ENCODE measurements at regions not wholly inside any gene's neighbourhood (a gene's known extent, or its start where the extent isn't known, plus 50 kb on each side); places are given as distances from the start of the nearest gene placed in this dataset.
"Not testable (repeated sequence)": the region's sequence is repeated elsewhere in the genome, so short reads cannot be mapped to it uniquely, and the experiment has no call there.

DNA sequence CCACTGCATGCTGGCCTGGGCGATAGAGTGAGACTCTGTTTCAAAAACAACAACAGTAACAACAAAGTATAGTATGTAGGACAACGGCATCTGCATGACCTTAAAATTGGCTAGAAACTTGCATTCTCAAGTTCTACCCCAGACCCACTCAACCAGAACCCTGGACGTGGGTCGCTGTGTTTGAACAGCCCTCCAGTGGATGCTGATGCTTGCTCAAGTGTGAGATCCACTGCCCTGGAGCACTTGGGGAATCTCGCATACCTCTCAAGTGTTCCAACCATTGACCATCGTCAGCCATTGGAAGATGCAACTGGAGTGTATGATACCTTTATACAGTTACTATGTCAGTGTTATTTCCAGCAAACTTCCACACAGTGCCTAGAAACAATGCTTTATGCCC is 435.9 kb downstream of the DCDC2C start:
- no peak for DNase-seq (ENCODE audit: low spot score)

DNA sequence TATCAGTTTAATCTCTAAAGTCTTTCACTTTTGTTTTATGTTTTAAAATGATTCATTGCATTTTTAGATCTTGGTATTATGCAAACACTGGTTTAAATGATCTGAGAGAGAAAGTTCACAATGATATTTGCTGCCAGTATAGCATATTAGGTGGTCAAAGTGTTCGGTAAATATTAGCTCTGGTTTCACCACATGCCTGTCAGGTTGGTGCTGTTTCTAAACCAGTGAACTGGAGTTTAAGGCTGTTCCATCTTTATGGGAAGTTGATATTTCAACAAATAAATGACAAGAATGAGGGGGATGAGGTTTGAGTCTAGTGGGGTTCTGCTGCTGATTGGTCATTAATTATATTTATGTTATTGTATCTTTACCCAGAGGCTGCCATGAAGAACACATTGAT is 436.4 kb downstream of the DCDC2C start:
- no peak for DNase-seq (ENCODE audit: low spot score)

DNA sequence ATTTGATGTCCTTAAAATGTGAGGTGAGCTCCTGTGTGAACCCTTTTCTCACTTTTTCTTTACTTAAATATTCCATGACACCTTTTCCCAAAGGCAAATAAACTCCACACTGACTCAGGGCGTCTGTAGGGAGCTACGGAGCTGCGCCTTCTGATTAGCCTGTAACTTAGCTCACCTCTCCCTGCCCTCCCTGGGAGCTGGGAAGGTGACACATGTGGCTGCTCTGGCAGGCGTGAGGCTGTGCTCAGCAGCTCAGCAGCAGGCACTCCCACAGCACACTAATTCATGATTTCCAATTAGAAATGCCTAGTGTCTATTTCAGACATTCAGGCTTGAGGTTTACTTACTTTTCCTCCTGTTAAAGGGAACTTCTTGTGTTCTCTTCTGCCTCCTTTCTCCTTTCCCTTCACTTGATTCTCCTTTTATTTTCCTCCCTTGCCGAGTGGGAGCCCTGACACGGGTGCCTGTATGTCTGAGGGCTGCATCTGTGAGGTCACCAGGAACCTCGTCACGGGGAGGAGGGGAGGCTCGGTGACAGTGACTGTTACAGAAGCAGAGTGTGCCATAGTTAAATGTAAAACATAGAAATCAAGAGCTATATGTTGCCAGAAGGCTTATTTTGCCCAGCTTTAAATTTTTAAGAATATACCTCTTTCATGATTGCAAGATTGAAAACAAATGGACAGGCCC is 437.1 kb downstream of the DCDC2C start:
- no peak for DNase-seq (ENCODE audit: low spot score)

DNA sequence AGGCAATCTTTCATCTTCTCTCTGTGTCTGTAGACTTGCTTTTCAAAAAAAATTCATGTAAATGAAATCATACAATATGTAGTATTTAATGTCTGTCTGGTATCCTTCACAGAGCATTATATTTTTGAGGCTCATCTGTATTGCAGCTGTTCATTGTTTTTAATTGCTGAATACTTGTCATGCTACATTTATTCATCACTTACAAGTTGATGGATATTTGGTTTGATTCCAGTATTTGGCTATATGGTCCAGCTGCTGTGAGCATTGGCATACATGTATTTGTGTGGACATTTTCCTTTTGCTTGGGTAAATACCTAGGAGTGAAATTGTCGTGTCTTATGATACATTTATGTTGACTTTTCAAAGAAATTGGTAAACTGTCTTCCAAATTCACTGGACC is 441.4 kb downstream of the DCDC2C start:
- DNase-seq (ENCODE audit: low spot score), result no peak

DNA sequence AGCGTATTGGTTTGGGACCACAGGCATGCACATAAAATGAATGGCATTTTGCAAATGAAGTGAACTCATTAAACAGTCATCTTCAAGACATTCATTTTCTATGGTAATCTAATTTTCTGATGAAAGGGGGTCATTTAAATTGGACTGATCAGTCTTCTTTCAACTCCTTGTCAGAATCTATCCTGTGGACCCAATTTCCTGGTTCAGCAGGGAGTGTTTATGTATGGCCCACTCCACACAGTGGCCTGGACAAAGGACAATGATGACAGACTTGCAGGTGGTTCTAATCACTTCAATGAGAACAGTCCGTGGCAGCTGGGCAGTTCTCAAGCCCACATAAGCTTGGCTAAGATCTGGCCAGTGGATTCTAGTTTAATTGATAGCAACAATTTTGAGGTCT is 448.1 kb downstream of the DCDC2C start:
- DNase-seq (ENCODE audit: low spot score), result no peak

DNA sequence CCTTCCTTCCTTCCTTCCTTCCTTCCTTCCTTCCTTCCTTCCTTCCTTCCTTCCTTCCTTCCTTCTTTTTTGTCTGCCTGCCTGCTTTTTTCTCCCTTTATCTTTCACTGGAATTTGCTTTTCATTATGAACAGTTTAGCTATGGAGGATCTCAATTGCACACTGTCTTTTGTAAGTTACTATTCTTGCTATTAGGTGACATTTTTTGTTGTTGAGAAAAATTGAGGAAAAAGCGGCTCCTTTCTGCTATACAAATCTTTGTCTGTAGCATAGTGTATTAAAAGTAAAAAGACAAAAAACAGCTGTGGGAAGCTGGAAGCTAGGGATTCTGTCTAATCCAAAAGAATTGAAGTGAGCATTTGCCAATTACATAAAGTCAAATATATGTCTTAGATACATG is 448.7 kb downstream of the DCDC2C start:
- no peak for DNase-seq (ENCODE audit: low spot score)

DNA sequence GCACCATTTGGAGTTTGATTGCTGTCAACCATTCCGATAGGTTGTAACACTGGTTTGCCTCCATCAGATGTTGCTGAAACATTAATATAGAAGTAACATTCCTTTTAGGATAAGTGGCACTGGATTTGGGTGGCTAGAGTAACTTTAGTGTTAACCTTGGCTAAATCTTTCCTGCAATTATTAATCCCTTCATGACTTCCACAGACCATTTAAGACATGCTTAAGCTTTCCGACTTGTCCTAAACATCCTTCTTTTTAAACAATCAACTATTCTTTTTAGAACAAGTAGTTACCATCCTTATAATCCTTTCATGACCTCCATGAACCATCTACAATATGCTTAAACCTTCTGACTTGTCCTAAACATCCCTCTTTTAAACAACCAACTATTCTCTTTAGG is 465.5 kb downstream of the DCDC2C start:
- DNase-seq (ENCODE audit: low spot score), result no peak

DNA sequence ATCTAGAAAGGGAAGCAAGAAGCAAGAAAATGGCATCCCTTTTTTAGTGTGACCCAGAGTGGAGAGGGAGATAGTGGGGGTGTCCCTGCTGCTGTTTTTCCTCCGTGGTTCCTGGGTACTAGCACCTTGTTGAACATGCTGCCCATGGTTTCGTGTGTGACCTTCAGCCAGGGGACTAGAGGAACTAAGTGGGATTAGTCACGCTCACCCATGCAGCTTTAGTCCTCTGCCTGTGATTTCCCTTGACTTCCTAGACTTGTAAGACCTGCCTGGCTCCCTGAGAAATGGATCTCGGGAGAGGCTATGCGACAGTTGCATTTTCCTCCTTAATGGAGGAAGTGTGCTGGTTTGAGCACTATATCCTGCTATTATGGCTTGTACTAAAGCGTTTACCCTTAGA is 471.4 kb downstream of the DCDC2C start:
- DNase-seq (ENCODE audit: low spot score), result no peak

DNA sequence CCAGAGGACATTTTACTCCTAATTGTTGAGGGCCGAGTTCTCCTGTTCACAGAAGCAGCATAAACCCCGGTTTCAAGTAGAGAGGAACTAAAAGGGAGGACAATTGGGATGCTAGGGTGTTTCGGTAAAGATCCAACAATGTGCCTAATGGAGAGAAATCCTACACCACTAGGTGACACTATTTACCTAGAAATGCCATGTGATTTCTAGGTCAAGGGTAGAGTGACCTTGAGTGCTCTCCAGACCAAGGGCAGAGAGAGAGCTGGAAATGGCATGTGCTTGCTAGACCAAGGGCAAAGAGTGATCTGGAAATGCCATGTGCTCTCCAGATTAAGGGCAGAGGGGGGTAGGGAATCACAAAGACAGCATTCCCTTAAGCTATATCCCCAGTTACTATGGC is 472.0 kb downstream of the DCDC2C start:
- no peak for DNase-seq (ENCODE audit: low spot score)

DNA sequence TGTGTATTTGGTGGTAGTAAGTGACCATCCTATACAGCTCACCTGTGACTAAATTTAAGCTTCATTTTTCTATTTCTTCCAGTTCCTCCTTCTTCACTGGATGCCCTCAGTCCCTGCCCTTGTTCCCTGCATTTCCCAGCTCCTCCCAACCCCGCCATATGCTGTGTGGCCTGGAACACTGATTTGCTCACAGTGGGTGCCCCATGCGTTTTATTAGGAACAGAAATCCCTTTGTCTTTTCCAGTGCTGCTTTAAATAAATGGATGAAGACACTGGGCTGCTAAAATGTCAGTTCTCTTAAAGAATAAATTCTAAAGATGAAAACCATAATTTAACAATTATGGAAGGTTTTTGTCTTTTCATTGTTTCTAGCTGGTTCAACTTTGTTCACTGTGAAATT is 477.3 kb downstream of the DCDC2C start:
- no peak for DNase-seq (ENCODE audit: low spot score)

DNA sequence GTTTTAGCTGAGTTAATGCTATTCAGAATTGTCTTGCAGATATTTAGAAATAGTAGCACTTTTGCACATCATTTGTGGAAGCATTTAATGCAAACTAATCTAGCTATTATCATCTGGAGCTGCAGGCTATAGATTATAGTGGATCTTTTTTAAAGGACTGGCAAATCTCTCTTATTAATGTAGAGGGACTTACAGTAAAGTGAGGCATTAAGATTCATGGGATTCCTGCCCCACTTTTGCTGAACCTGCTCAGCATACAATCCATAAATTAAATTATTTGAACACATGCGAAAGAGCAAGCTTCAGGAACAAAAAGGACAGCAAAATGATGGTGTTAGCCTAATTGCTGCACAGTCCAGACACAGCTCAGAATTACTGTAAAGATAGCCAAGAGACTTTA is 477.7 kb downstream of the DCDC2C start:
- no peak for DNase-seq (ENCODE audit: low spot score)

DNA sequence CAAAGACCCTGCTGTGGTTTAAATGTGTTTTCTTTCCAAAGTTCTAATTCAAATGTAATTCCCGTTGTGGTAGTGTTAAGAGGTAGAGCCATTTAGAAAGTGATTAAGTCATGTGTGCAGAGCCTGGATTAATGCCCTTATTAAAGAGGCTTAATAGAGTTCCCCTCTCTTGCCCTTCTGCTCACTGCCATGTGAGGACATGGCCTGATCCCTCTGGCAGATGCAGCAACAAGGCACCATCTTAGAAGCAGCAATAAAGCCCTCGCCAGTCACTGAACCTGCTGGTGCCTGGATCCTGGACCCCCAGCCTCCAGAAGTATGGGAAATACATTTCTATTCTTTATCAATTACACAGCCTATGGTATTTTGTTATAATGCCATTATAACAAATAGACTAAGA is 485.2 kb downstream of the DCDC2C start:
- no peak for DNase-seq (ENCODE audit: low spot score)

DNA sequence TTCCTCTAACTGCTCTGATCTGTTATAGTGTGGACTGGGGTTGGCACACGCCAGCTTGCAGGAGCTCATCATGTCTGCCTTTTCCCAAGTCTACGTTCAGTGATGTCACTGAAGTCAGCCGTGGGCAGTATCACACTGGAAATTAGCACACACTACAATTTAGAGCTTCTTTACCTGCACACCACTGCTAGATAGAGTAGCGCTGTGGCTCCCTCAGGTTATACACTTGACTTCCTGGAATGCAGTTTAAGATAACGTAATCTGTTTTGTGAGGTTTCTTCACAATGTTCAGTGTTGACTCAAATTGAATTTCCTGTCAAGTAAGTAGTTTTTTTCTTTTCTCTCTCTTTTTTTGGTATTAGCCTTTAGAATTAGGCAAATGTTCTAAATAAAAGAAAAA is 487.2 kb downstream of the DCDC2C start:
- no peak for DNase-seq (ENCODE audit: low spot score)

DNA sequence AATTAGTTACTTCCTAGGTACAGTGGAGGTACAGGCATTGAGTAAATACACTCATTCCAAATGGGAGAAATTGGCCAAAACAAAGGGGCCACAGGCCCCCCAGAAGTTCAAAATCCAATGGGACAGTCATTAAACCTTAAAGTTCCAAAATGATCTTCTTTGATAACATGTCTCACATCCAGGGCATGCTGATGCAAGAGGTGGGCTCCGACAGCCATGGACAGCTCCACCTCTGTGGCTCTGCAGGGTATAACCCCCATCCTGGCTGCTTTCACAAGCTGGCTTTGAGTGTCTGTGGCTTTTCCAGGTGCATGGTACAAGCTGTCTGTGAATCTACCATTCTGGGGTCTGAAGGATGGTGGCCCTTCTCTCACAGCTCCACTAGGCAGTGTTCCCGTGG is 488.7 kb downstream of the DCDC2C start:
- no peak for DNase-seq (ENCODE audit: low spot score)

DNA sequence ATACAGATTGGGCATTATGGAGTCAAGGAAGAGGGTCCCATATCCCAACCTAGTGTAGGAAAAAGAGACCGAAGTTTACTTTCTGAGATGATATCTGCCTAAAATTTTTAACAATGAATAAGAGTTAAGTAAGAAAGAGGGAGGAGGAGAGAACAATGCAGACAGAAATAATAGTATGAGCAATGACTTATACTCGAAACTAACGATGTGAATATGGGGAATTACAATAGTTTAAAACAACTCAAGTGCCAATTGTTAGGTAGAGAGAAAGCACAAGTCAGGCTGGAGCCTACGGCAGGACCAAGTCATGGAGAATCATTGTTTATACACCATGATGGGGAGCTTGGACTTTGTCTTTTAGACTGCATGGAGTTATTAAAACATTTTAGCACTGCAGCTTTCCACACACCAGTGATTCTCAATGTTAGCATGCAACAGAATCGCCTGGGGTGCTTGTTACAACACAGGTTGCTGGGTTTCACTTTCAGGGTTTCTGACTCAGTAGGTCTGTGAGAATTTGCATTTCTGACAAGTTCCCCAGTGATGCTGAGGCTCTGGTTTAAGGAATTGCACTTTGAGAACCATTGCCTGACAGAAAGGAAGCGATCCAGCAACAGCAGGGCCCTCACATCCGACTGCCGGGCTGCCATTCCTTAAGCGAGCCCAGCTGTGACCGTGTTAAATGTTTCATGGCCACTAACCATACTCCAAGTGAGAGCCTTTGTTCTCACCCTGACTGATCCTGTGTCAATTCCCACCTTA is 511.2 kb downstream of the DCDC2C start:
- DNase-seq (ENCODE audit: low spot score), result no peak

DNA sequence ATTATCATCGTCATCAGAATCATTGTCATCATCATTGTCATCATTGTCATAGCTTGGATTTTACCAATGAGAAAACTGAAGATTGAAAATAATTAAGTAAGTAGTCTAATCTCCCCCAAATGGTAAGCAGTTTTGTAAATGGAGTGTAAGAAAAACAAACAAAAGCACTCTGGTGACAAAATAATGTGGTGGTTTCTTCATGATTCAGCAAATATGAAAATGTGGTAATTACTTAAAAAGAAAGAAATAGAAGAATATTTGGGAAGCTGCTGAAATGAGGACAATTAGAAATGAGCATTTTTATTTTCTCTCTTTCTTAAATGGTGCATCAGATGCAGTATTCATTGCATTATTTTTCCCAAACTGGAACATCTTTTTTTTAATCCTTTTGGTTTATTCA is 514.4 kb downstream of the DCDC2C start:
- no peak for DNase-seq (ENCODE audit: low spot score)

DNA sequence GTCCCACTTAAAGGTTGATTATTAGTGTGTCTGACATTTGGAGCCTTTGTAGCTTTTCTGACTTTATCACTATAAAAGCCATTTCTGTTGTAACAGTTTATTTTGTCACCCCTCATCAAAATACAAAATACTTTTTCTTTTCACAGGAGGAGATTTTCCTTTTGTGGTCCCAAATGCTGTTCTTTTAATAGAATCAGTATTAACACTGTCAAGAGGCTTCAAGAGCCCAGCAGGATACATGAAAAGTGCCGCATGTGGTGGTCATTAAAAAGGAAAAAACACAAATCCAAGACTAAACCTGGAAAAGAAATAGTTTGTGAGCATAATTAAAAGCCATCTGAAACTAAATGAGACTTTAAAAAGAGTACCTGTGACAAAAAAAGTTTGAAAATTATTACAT is 515.7 kb downstream of the DCDC2C start:
- no peak for DNase-seq (ENCODE audit: low spot score)

DNA sequence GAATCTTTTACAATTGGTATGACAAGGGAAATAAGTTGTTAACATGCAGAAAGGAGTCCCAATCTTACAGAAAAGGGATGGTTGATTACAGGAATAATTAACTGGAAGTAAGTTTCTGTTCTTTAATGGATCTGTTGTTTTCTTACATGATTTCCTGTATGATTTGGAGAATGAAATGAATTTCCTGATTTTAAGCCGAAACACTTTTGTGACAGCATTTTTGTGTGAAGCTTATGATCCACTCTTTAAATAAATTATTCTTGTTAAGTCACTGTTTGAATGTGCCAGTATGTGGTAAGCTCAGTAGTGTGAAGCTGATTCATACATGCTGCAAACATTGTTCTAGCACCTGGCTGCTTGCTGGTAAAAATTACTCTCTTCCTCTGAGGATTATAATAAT is 516.2 kb downstream of the DCDC2C start:
- no peak for DNase-seq (ENCODE audit: low spot score)

DNA sequence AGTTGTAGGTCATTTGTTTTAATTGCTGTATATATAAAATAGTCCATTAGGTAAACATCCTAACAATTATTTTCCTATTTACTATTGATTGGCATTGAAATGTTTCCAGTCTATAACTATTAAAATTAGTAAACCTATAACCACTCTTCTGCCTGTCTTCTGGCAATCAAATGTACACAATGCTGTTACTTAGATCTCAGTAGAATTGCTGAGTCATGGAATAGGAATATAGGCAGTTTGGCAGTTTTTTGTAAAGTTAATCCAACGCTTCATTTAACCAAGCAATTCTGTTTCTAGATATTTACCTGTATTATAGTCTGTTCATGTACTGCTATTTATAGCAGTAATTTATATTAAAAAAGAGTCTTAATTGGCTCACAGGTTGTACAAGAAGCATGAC is 518.1 kb downstream of the DCDC2C start:
- DNase-seq (ENCODE audit: low spot score), result no peak

DNA sequence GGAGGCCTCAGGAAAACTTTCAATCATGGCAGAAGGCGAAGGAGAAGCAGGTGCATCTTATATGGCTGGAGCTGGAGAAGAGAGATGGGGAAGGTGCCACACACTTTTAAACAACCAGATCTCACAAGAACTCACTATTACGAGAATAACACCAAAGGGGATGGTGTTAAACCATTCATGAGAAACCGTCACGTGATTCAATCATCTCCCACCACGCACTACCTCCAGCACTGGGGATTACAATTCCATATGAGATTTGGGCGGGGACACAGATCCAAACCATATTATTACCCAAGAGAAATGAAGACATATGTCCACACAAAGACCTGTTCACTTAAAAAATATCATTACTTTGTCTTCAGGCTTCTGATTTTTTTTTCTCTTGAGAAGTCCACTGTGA is 518.5 kb downstream of the DCDC2C start:
- no peak for DNase-seq (ENCODE audit: low spot score)

DNA sequence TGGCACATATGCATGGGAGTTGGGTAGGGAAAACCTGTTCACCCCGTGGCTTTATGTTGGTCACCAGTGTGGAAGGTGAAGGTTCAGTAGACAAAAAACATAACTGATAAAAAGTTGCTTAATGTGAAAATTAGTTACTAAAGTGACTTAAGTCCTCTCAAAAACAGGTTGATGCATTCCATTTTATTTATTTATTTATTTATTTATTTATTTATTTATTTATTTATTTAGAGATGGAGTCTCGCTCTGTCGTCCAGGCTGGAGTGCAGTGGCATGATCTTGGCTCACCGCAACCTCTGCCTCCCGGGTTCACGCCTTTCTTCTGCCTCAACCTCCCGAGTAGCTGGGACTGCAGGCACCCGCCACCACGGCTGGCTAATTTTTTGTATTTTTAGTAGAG is 541.0 kb downstream of the DCDC2C start:
- not testable (repeated sequence) for DNase-seq (ENCODE audit: low spot score)

DNA sequence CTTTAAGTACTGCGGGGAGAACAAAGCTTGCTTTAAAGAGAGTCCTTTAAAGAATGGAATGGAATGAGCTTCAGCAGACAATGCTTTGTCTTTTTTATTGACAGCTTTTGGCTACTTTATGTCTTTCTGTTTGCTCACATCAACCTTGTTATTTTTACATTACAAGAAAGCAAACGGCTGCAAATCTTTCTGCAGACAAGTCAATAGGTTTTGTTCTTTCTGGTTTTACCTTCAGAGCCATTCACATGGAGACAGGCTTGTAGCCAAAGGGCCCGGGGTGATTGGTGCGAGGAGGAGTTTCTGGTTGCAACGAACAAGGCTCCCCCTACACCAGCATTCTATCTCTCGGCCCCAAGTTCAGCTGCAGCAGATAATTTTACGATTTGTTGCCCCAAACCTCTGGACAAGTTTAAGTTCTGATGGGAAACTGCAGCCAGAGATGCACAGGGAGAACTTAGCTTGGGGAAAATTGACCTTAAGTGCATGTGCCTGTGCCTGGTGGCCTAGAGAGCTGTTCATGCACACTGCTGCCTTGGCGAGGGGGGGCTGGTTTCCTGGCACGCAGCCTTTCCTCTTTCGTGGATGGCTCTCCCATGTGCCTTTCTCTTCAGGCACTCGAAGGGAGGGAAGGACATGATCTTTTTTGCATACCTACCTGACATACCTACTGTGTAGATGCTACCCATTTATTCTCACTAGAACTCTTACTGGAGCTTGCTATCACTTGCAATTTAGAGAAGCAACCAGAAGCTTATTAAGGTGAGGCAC is 543.2 kb downstream of the DCDC2C start:
- DNase-seq (ENCODE audit: low spot score), result no peak

DNA sequence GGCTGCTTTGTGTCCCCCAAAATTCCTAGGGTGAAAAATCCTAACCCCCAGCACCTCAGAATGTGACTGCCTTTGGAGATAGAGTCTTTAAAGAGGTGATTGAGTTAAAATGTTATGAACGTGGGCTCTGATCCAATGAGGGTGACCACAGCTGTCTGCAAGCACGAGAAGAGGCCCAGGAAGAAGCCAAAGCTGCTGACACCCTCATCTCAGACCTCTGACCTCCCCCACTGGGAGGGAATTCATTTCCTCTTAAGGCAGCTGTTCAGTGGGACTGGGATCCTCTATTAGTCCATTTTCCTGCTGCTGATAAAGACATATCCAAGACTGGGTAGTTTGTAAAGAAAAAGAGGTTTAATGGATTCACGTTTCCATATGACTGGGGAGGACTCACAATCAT is 544.4 kb downstream of the DCDC2C start:
- no peak for DNase-seq (ENCODE audit: low spot score)
